PC-9 (cell line): ENCODE measurements at regions not wholly inside any gene's neighbourhood (a gene's known extent, or its start where the extent isn't known, plus 50 kb on each side); places are given as distances from the start of the nearest gene placed in this dataset.

Experiments used
- BruUV-seq: library from RNA; stranded (reverse); fragments of 400-500 nt; replicated peaks from 2 replicates; lab custom pipeline; 2021; lab: Mats Ljungman, UMichigan
- CTCF ChIA-PET: fragments of 300-600 bp; sonication (Branson Sonifier 250); formaldehyde crosslinking; loops from one replicate; lab custom pipeline; 2022; ENCODE audit warnings: antibody characterized with exemption; lab: Charles Lee
- POLR2A ChIA-PET: fragments of 300-600 bp; sonication (Branson Sonifier 250); formaldehyde crosslinking; loops from one replicate; lab custom pipeline; 2022; ENCODE audit warnings: antibody characterized with exemption; ENCODE audit not compliant: unreplicated experiment; lab: Charles Lee
- DNase-seq, 2 experiments: peaks; one replicate each; pipeline versions ENCODE4 v3.0.0 to v3.0.0-alpha.2; 2015 to 2022; ENCODE audit warnings: mixed read lengths in 1 of 2
- H2AFZ ChIP-seq: fragments of 200-600 bp; sonication (generic); 2 replicates; pipeline ENCODE4 v1.8.1; 2017; ENCODE audit warnings: antibody characterized with exemption
- H3F3A ChIP-seq: fragments of 200-600 bp; sonication (generic); 2 replicates; pipeline ENCODE4 v1.8.1; 2017; ENCODE audit warnings: antibody characterized with exemption, mild to moderate bottlenecking, low read depth; ENCODE audit not compliant: insufficient read depth
- H3K27ac ChIP-seq: fragments of 200-600 bp; sonication (generic); 2 replicates; pipeline ENCODE4 v1.6.1; 2016; ENCODE audit warnings: mixed run types
- H3K27me3 ChIP-seq: fragments of 200-600 bp; sonication (generic); 2 replicates; pipeline ENCODE4 v1.6.1; 2016; ENCODE audit warnings: low read depth, mixed run types; ENCODE audit not compliant: insufficient read depth
- H3K36me3 ChIP-seq: fragments of 200-600 bp; sonication (generic); 2 replicates; pipeline ENCODE4 v1.6.1; 2016; ENCODE audit warnings: low read depth, mixed run types
- H3K4me1 ChIP-seq: fragments of 200-600 bp; sonication (generic); replicated peaks from 2 replicates; pipeline ENCODE4 v1.6.1; 2016; ENCODE audit warnings: mixed run types; ENCODE audit not compliant: insufficient read depth
- H3K4me2 ChIP-seq: fragments of 200-600 bp; sonication (generic); 2 replicates; pipeline ENCODE4 v1.6.1; 2017; ENCODE audit warnings: mixed run types
- H3K4me3 ChIP-seq: fragments of 200-600 bp; sonication (generic); 2 replicates; pipeline ENCODE4 v1.6.1; 2016; ENCODE audit warnings: mixed run types
- H3K79me2 ChIP-seq: fragments of 200-600 bp; sonication (generic); 2 replicates; pipeline ENCODE4 v1.6.1; 2017; ENCODE audit warnings: low read depth, mixed run types
- H3K9me2 ChIP-seq: fragments of 200-600 bp; sonication (generic); 2 replicates; pipeline ENCODE4 v1.8.1; 2017; ENCODE audit warnings: mild to moderate bottlenecking; ENCODE audit not compliant: insufficient read depth
- H3K9me3 ChIP-seq: fragments of 200-600 bp; sonication (generic); 2 replicates; pipeline ENCODE4 v1.8.1; 2016; ENCODE audit warnings: low read depth; ENCODE audit not compliant: insufficient read depth
- H4K20me1 ChIP-seq: fragments of 200-600 bp; sonication (generic); 2 replicates; pipeline ENCODE4 v1.8.1; 2017; ENCODE audit not compliant: insufficient read depth
- CTCF ChIP-seq: fragments of 200-600 bp; sonication (generic); conservative IDR thresholded peaks from 2 replicates; pipeline ENCODE4 v1.6.1; 2017; ENCODE audit warnings: mixed run types, antibody characterized with exemption, mild to moderate bottlenecking, moderate library complexity
- EZH2 ChIP-seq: fragments of 200-600 bp; sonication (generic); IDR thresholded peaks from 2 replicates; pipeline ENCODE4 v1.8.0; 2017; ENCODE audit warnings: antibody characterized with exemption, low read depth
- intact Hi-C: fragments of 100-400 bp; cut with micrococcal nuclease; formaldehyde crosslinking; loops from one replicate; pipeline ENCODE4 v1.10.0; 2022; ENCODE audit not compliant: unreplicated experiment

DNA sequence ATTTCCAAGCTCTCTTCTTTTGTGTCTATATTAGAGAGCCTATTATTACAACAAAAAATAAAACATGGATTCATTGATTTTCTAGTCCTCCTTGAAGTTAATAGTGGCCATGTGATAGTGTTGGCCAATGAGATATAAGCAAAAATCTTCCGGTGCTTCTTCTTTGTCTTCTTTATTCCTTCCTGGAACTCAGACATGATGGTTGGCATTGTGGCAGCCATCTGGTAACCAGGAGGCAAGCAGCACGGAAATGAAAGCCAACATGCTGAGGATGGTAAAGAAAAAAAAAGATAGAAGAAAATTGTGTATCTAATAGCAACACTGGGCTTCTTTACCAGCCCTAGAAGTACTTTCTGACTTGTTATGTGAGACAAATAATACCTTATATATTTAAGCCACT lies 50.8 kb upstream of the SEL1L start:
- CTCF ChIA-PET = no interaction called here
- TF ChIP-seq EZH2 (no peak), CTCF (no peak)
- Histone ChIP-seq H3K4me2 (no peak overlapping the region), H2AFZ (no peak overlapping the region), H4K20me1 (no peaks in the 10 kb centered on the region), H3K4me3 (no peak overlapping the region), H3F3A (no peaks in the 10 kb centered on the region), H3K27ac (no peak overlapping the region), H3K27me3 (no peaks in the 10 kb centered on the region), H3K9me3 (no peaks in the 10 kb centered on the region), H3K36me3 (no peaks in the 10 kb centered on the region), H3K79me2 (no peaks in the 10 kb centered on the region), H3K4me1 (no peaks in the 10 kb centered on the region), H3K9me2 (no peaks in the 10 kb centered on the region)
- BruUV-seq = no TSS peak
- intact Hi-C loops = no loop called here
- no peak for DNase-seq
- POLR2A ChIA-PET = no interaction called here

- Histone ChIP-seq H3K9me2 (no peaks in the 10 kb centered on the region), H3K27ac (no peak overlapping the region), H3K4me1 (no peaks in the 10 kb centered on the region), H3K4me2 (no peak overlapping the region), H3K9me3 (no peaks in the 10 kb centered on the region), H3K79me2 (no peaks in the 10 kb centered on the region), H3F3A (no peaks in the 10 kb centered on the region), H3K27me3 (no peaks in the 10 kb centered on the region), H3K36me3 (no peaks in the 10 kb centered on the region), H2AFZ (no peak overlapping the region), H4K20me1 (no peaks in the 10 kb centered on the region), H3K4me3 (no peak overlapping the region)
- ChIA-PET POLR2A (no interaction called here), CTCF (no interaction called here)
- intact Hi-C loops = no loop called here
- no peak for DNase-seq
- BruUV-seq = no TSS peak
- no peak for TF ChIP-seq EZH2
- no peak for TF ChIP-seq CTCF
Measured at GRCh38 chr14:81589381-81590065, 55.9 kb upstream of the SEL1L start.

DNA sequence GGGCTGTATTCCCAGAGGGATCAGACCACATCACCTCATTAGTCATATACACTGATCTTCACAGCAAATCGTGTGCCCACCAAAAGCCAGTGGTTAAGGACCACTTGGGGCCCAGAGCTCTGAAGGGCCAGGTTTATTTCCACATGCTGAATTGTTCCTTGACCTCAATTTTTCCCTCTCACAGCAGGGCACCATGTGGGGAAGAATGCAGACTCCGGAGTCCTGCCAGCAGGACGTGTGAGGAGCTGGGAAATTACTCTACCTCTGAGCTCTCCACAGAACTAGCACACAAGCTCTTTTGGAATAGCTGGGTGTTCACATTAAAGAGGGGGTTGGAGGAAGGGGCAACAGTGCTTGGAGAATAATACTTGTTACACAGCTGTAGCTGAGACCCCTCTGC lies 57.6 kb upstream of the SEL1L start:
- H3K9me2 ChIP-seq = no peaks in the 10 kb centered on the region
- no peak for DNase-seq
- no peaks in the 10 kb centered on the region for H3K79me2 ChIP-seq
- CTCF ChIA-PET = no interaction called here
- no peaks in the 10 kb centered on the region for H3K4me1 ChIP-seq
- H3K4me2 ChIP-seq = no peak overlapping the region
- no peak overlapping the region for H3K4me3 ChIP-seq
- no TSS peak for BruUV-seq
- no peaks in the 10 kb centered on the region for H3F3A ChIP-seq
- no peak overlapping the region for H2AFZ ChIP-seq
- POLR2A ChIA-PET = no interaction called here
- no peak overlapping the region for H3K27ac ChIP-seq
- H3K27me3 ChIP-seq = no peaks in the 10 kb centered on the region
- intact Hi-C loops = no loop called here
- H3K9me3 ChIP-seq = no peaks in the 10 kb centered on the region
- H4K20me1 ChIP-seq = no peaks in the 10 kb centered on the region
- H3K36me3 ChIP-seq = no peaks in the 10 kb centered on the region
- TF ChIP-seq CTCF (no peak), EZH2 (no peak)
